ENCODE measurements at regions not wholly inside any gene's neighbourhood (a gene's known extent, or its start where the extent isn't known, plus 50 kb on each side); places are given as distances from the start of the nearest gene placed in this dataset.
"Not testable (repeated sequence)": the region's sequence is repeated elsewhere in the genome, so short reads cannot be mapped to it uniquely, and the experiment has no call there.

- H3K27me3 ChIP-seq (ENCODE audit: low read depth, low read length) = no peaks in the 10 kb centered on the region
- peaks cover 4% of the 10 kb centered on the region; the same call in 1 of the 2 replicates for H3K4me1 ChIP-seq (ENCODE audit: low read length)
- H3K9me3 ChIP-seq (ENCODE audit: insufficient read depth, low read length) = no peaks in the 10 kb centered on the region
- H3K9ac ChIP-seq (ENCODE audit: low read length) = no peak overlapping the region
- no peak overlapping the region for H3K27ac ChIP-seq (ENCODE audit: low read length)
- no peaks in the 10 kb centered on the region for H4K20me1 ChIP-seq (ENCODE audit: insufficient read depth, low read length)
- H3K4me2 ChIP-seq (ENCODE audit: low read length) = no peak overlapping the region
- TF ChIP-seq EZH2phosphoT487 (IDR thresholded peaks at IDR 0.05; ENCODE audit: low read depth) (no peak), CTCF (IDR thresholded peaks at IDR 0.05; ENCODE audit: low read depth, low read length) (no peak)
- H3K4me3 ChIP-seq (ENCODE audit: low read length) = no peak overlapping the region
- no peaks in the 10 kb centered on the region for H3K36me3 ChIP-seq (replicated peaks; ENCODE audit: low read depth, low read length)
- H2AFZ ChIP-seq (ENCODE audit: low read depth, low read length) = no peak overlapping the region
- peaks cover 21% of the 10 kb centered on the region for H3K79me2 ChIP-seq (ENCODE audit: low read length)
Measured at GRCh38 chr7:65746398-65746669, 126.5 kb upstream of the VKORC1L1 start.

- H2AFZ ChIP-seq (ENCODE audit: low read depth, low read length) = no peak overlapping the region
- no peaks in the 10 kb centered on the region for H3K9me3 ChIP-seq (ENCODE audit: insufficient read depth, low read length)
- peaks cover 48% of the 10 kb centered on the region for H3K79me2 ChIP-seq (ENCODE audit: low read length)
- no peak overlapping the region for H3K9ac ChIP-seq (ENCODE audit: low read length)
- TF ChIP-seq CTCF (IDR thresholded peaks at IDR 0.05; ENCODE audit: low read depth, low read length) (no peak), EZH2phosphoT487 (IDR thresholded peaks at IDR 0.05; ENCODE audit: low read depth) (no peak)
- H3K27me3 ChIP-seq (ENCODE audit: low read depth, low read length) = no peaks in the 10 kb centered on the region
- no peaks in the 10 kb centered on the region for H3K36me3 ChIP-seq (replicated peaks; ENCODE audit: low read depth, low read length)
- H3K27ac ChIP-seq (ENCODE audit: low read length) = no peak overlapping the region
- no peak overlapping the region for H3K4me2 ChIP-seq (ENCODE audit: low read length)
- no peak overlapping the region for H3K4me3 ChIP-seq (ENCODE audit: low read length)
- no peaks in the 10 kb centered on the region for H4K20me1 ChIP-seq (ENCODE audit: insufficient read depth, low read length)
- peaks cover 8% of the 10 kb centered on the region for H3K4me1 ChIP-seq (ENCODE audit: low read length)
Measured at GRCh38 chr7:65749039-65749438, 123.8 kb upstream of the VKORC1L1 start.

DNA sequence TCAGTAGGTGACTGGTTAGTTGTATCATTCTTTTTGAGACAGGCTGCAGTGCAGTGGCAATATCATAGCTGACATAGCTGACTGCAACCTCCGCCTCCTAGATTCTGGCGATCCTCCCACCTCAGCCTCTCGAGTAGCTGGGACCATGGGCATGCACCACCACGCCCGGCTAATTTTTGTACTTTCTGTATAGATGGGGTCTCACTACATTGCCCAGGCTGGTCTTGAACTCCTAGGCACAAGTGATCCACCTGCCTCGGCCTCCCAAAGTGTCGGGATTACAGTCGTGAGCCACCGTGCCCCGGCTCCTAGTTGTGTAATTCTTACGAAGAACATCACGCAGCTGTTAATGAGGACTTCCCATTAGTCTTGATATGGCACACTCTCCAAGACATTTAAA lies 123.4 kb upstream of the VKORC1L1 start:
- peak overlapping the region; percentile 79; the same call in 1 of the 2 replicates for H3K4me2 ChIP-seq (ENCODE audit: low read length)
- H3K4me1 ChIP-seq (ENCODE audit: low read length) = peaks cover 8% of the 10 kb centered on the region
- peaks cover 52% of the 10 kb centered on the region for H3K79me2 ChIP-seq (ENCODE audit: low read length)
- H3K27me3 ChIP-seq (ENCODE audit: low read depth, low read length) = no peaks in the 10 kb centered on the region
- no peaks in the 10 kb centered on the region for H3K36me3 ChIP-seq (replicated peaks; ENCODE audit: low read depth, low read length)
- no peak overlapping the region for H3K4me3 ChIP-seq (ENCODE audit: low read length)
- no peak overlapping the region for H3K9ac ChIP-seq (ENCODE audit: low read length)
- H3K9me3 ChIP-seq (ENCODE audit: insufficient read depth, low read length) = no peaks in the 10 kb centered on the region
- no peaks in the 10 kb centered on the region for H4K20me1 ChIP-seq (ENCODE audit: insufficient read depth, low read length)
- no peak overlapping the region for H2AFZ ChIP-seq (ENCODE audit: low read depth, low read length)
- no peak overlapping the region for H3K27ac ChIP-seq (ENCODE audit: low read length)
- no peak for TF ChIP-seq EZH2phosphoT487 (IDR thresholded peaks at IDR 0.05; ENCODE audit: low read depth)
- no peak for TF ChIP-seq CTCF (IDR thresholded peaks at IDR 0.05; ENCODE audit: low read depth, low read length)

GRCh38 chr7:65750511-65751344 lies 122.1 kb upstream of the VKORC1L1 start:
- peak overlapping the region; percentile 79 for H3K4me2 ChIP-seq (ENCODE audit: low read length)
- peak overlapping the region; percentile 60 for H3K27ac ChIP-seq (ENCODE audit: low read length)
- H2AFZ ChIP-seq (ENCODE audit: low read depth, low read length) = peak overlapping the region; percentile 89
- peak overlapping the region; percentile 95 for H3K4me3 ChIP-seq (ENCODE audit: low read length)
- TF ChIP-seq EZH2phosphoT487 (IDR thresholded peaks at IDR 0.05; ENCODE audit: low read depth) (no peak), CTCF (IDR thresholded peaks at IDR 0.05; ENCODE audit: low read depth, low read length) (no peak)
- no peaks in the 10 kb centered on the region for H3K27me3 ChIP-seq (ENCODE audit: low read depth, low read length)
- no peaks in the 10 kb centered on the region for H3K9me3 ChIP-seq (ENCODE audit: insufficient read depth, low read length)
- H3K79me2 ChIP-seq (ENCODE audit: low read length) = peaks cover 55% of the 10 kb centered on the region
- no peaks in the 10 kb centered on the region for H4K20me1 ChIP-seq (ENCODE audit: insufficient read depth, low read length)
- H3K9ac ChIP-seq (ENCODE audit: low read length) = peak overlapping the region; percentile 85
- H3K36me3 ChIP-seq (replicated peaks; ENCODE audit: low read depth, low read length) = no peaks in the 10 kb centered on the region
- peaks cover 8% of the 10 kb centered on the region for H3K4me1 ChIP-seq (ENCODE audit: low read length)

GRCh38 chr7:65754070-65754469 lies 118.8 kb upstream of the VKORC1L1 start:
- H3K27me3 ChIP-seq (ENCODE audit: low read depth, low read length); H3K4me2 ChIP-seq (ENCODE audit: low read length); H2AFZ ChIP-seq (ENCODE audit: low read depth, low read length); H3K27ac ChIP-seq (ENCODE audit: low read length); H3K9ac ChIP-seq (ENCODE audit: low read length); H3K9me3 ChIP-seq (ENCODE audit: insufficient read depth, low read length); H4K20me1 ChIP-seq (ENCODE audit: insufficient read depth, low read length); H3K4me3 ChIP-seq (ENCODE audit: low read length); H3K36me3 ChIP-seq (replicated peaks; ENCODE audit: low read depth, low read length); H3K4me1 ChIP-seq (ENCODE audit: low read length): not testable (repeated sequence)
- peaks cover 55% of the 10 kb centered on the region for H3K79me2 ChIP-seq (ENCODE audit: low read length)

- H3K9ac ChIP-seq (ENCODE audit: low read length); H3K27me3 ChIP-seq (ENCODE audit: low read depth, low read length); H3K4me3 ChIP-seq (ENCODE audit: low read length); H4K20me1 ChIP-seq (ENCODE audit: insufficient read depth, low read length); H3K36me3 ChIP-seq (replicated peaks; ENCODE audit: low read depth, low read length); H3K27ac ChIP-seq (ENCODE audit: low read length); H3K4me1 ChIP-seq (ENCODE audit: low read length); H3K79me2 ChIP-seq (ENCODE audit: low read length); H3K4me2 ChIP-seq (ENCODE audit: low read length); H2AFZ ChIP-seq (ENCODE audit: low read depth, low read length); H3K9me3 ChIP-seq (ENCODE audit: insufficient read depth, low read length): not testable (repeated sequence)
Measured at GRCh38 chr7:65758991-65759390, 113.9 kb upstream of the VKORC1L1 start.

Measured in OCI-LY3 (cell line).